A549 (cell line): ENCODE measurements at regions not wholly inside any gene's neighbourhood (a gene's known extent, or its start where the extent isn't known, plus 50 kb on each side); places are given as distances from the start of the nearest gene placed in this dataset.

Experiments used
- ATAC-seq, 2 experiments: fragments of 200-7000 bp in 1 of 2; fragments of >200 bp in 1 of 2; cut with Nextera tagmentation in 1 of 2; cut with Tn5 transposase in 1 of 2; 3 replicates each; pipeline versions ENCODE4 v1.8.0 to v1.9.1; 2018 to 2020; ENCODE audit warnings: mild to moderate bottlenecking in 1 of 2, moderate library complexity in 1 of 2
- CTCF ChIA-PET: fragments of 300-600 bp; sonication (Branson Sonifier 250); formaldehyde crosslinking; extraction: SDS; loops from one replicate; lab custom pipeline; 2021; ENCODE audit warnings: antibody characterized with exemption, inconsistent platforms; lab: Yijun Ruan, JAX
- POLR2A ChIA-PET: fragments of 350-600 bp; formaldehyde crosslinking; extraction: SDS; loops from one replicate; lab custom pipeline; 2021; ENCODE audit warnings: antibody characterized with exemption, inconsistent platforms; lab: Yijun Ruan, JAX
- DNase-seq, 2 experiments: peaks; one replicate each; pipeline versions ENCODE4 v3.0.0 to v3.0.0-alpha.2; 2011 to 2016; ENCODE audit warnings: low read depth in 1 of 2, low spot score in 1 of 2
- FAIRE-seq: peaks from 2 replicates; lab custom pipeline; 2011; peaks lifted over from hg19 to GRCh38; lab: Jason Lieb, UNC
- H3K27ac ChIP-seq, 2 experiments: fragments of >200 bp; sonication (Bioruptor Twin); formaldehyde crosslinking; 3 replicates each; pipeline ENCODE4 v1.5.1; 2016 to 2017
- H3K4me1 ChIP-seq: fragments of >200 bp; sonication (Bioruptor Twin); formaldehyde crosslinking; 3 replicates; pipeline ENCODE4 v1.6.1; 2016
- H3K4me2 ChIP-seq: fragments of >200 bp; sonication (Bioruptor Twin); formaldehyde crosslinking; 3 replicates; pipeline ENCODE4 v1.6.1; 2016
- H3K4me3 ChIP-seq: fragments of >200 bp; sonication (Bioruptor Twin); formaldehyde crosslinking; 3 replicates; pipeline ENCODE4 v1.5.1; 2016
- H3K9me3 ChIP-seq: fragments of >200 bp; sonication (Bioruptor Twin); formaldehyde crosslinking; 3 replicates; pipeline ENCODE4 v1.6.1; 2016
- CHD4 ChIP-seq: fragments of 200-600 bp; sonication (generic); IDR thresholded peaks from 2 replicates; pipeline ENCODE4 v1.6.1; 2016; ENCODE audit warnings: antibody characterized with exemption, mild to moderate bottlenecking, borderline replicate concordance
- FOSB ChIP-seq: fragments of 250-450 bp; sonication (Bioruptor Pico); IDR thresholded peaks from 2 replicates; pipeline ENCODE4 v1.5.0; 2020; ENCODE audit warnings: mild to moderate bottlenecking, moderate library complexity
- FOSL2 ChIP-seq, 2 experiments: fragments of 450-650 bp in 1 of 2; fragments of >200 bp in 1 of 2; sonication (Bioruptor Twin) in 1 of 2; formaldehyde crosslinking; IDR thresholded peaks; 2 replicates each; pipeline versions ENCODE4 v1.5.0 to v1.6.1; 2016 to 2020; ENCODE audit warnings: mild to moderate bottlenecking in 1 of 2, moderate library complexity in 1 of 2
- HOXB13 ChIP-seq: fragments of 250-450 bp; sonication (Bioruptor Pico); IDR thresholded peaks from 2 replicates; pipeline ENCODE4 v1.5.0; 2020; ENCODE audit warnings: low read depth, mild to moderate bottlenecking, moderate library complexity
- JUNB ChIP-seq: fragments of >200 bp; sonication (Bioruptor Twin); formaldehyde crosslinking; IDR thresholded peaks from 2 replicates; pipeline ENCODE4 v1.6.1; 2016
- KDM1A ChIP-seq: fragments of 200-600 bp; sonication (generic); IDR thresholded peaks from 2 replicates; pipeline ENCODE4 v1.6.1; 2016; ENCODE audit warnings: low read depth, mild to moderate bottlenecking
- MYC ChIP-seq: IDR thresholded peaks from 2 replicates; pipeline ENCODE4 v1.6.1; 2012; ENCODE audit warnings: mild to moderate bottlenecking, inconsistent platforms, low read length, improper control_type of control experiment, borderline replicate concordance
- NFE2L2 ChIP-seq: fragments of 150-350 bp; conservative IDR thresholded peaks from 2 replicates; pipeline ENCODE4 v1.6.1; 2014; ENCODE audit warnings: low read length
- NPAS2 ChIP-seq: fragments of 250-450 bp; sonication (Bioruptor Pico); IDR thresholded peaks from 2 replicates; pipeline ENCODE4 v1.8.0; 2022; ENCODE audit warnings: mild to moderate bottlenecking, moderate library complexity, borderline replicate concordance
- NR3C1 ChIP-seq: fragments of >200 bp; sonication (Bioruptor Twin); formaldehyde crosslinking; IDR thresholded peaks from 3 replicates; pipeline ENCODE4 v1.6.1; 2017
- PHF8 ChIP-seq: fragments of 200-600 bp; sonication (generic); IDR thresholded peaks from 2 replicates; pipeline ENCODE4 v1.6.1; 2016; ENCODE audit warnings: low read depth, mild to moderate bottlenecking, antibody characterized with exemption, moderate library complexity, borderline replicate concordance
- POLR2A ChIP-seq: IDR thresholded peaks from 2 replicates; pipeline ENCODE4 v1.6.1; 2012; ENCODE audit warnings: mild to moderate bottlenecking, low read length
- RAD21 ChIP-seq, 2 experiments: fragments of >200 bp in 1 of 2; sonication (Bioruptor Twin) in 1 of 2; formaldehyde crosslinking in 1 of 2; IDR thresholded peaks in 1 of 2; conservative IDR thresholded peaks in 1 of 2; 2 replicates in 1 of 2; 3 replicates in 1 of 2; pipeline ENCODE4 v1.6.1; 2012 to 2018; ENCODE audit warnings: inconsistent platforms in 1 of 2
- RARB ChIP-seq: fragments of 250-450 bp; sonication (Bioruptor Pico); IDR thresholded peaks from 2 replicates; pipeline ENCODE4 v1.8.0; 2021; ENCODE audit warnings: mild to moderate bottlenecking, moderate library complexity
- RCOR1 ChIP-seq: fragments of 150-350 bp; IDR thresholded peaks from 2 replicates; pipeline ENCODE4 v1.6.1; 2014; ENCODE audit warnings: antibody characterized with exemption, low read length, low read depth
- SREBF2 ChIP-seq: fragments of 450-650 bp; IDR thresholded peaks from 2 replicates; pipeline ENCODE4 v1.6.1; 2014; ENCODE audit warnings: mild to moderate bottlenecking, moderate library complexity
- TFCP2L1 ChIP-seq: fragments of 250-450 bp; sonication (Bioruptor Pico); IDR thresholded peaks from 2 replicates; pipeline ENCODE4 v1.5.0; 2021; ENCODE audit warnings: mild to moderate bottlenecking
- ZC3H11A ChIP-seq: fragments of 450-650 bp; IDR thresholded peaks from 2 replicates; pipeline ENCODE4 v1.6.1; 2014; ENCODE audit warnings: antibody characterized with exemption, mild to moderate bottlenecking
- ZFP36 ChIP-seq: fragments of 450-650 bp; IDR thresholded peaks from 2 replicates; pipeline ENCODE4 v1.6.1; 2014; ENCODE audit warnings: borderline replicate concordance; ENCODE audit not compliant: partially characterized antibody
- ZNF302 ChIP-seq: fragments of 250-450 bp; sonication (Bioruptor Pico); IDR thresholded peaks from 2 replicates; pipeline ENCODE4 v1.9.0; 2021; ENCODE audit warnings: inconsistent platforms, mild to moderate bottlenecking, moderate library complexity
- ZSCAN20 ChIP-seq: fragments of 250-450 bp; sonication (Bioruptor Pico); IDR thresholded peaks from 2 replicates; pipeline ENCODE4 v1.8.0; 2022; ENCODE audit warnings: mild to moderate bottlenecking, moderate library complexity
- WGBS: methylation state at CpG from one replicate; pipeline ENCODE4 v1.1.6; 2017; ENCODE audit errors: missing lambda C conversion rate; 5-methylcytosine and 5-hydroxymethylcytosine counted together
- TF ChIP-seq, protein P1 (sequence below): fragments of >200 bp; sonication (Bioruptor Twin); formaldehyde crosslinking; IDR thresholded peaks from 3 replicates; pipeline ENCODE4 v1.6.1; 2016
- TF ChIP-seq, protein P2 (sequence below): fragments of >200 bp; sonication (Bioruptor Twin); formaldehyde crosslinking; IDR thresholded peaks from 2 replicates; pipeline ENCODE4 v1.6.1; 2016
- TF ChIP-seq, protein P3 (sequence below): fragments of 200-600 bp; sonication (generic); IDR thresholded peaks from 2 replicates; pipeline ENCODE4 v1.6.1; 2016; ENCODE audit warnings: antibody characterized with exemption, mild to moderate bottlenecking, moderate library complexity
- TF ChIP-seq, protein P4 (sequence below): IDR thresholded peaks from 2 replicates; pipeline ENCODE4 v1.6.1; 2012

DNA sequence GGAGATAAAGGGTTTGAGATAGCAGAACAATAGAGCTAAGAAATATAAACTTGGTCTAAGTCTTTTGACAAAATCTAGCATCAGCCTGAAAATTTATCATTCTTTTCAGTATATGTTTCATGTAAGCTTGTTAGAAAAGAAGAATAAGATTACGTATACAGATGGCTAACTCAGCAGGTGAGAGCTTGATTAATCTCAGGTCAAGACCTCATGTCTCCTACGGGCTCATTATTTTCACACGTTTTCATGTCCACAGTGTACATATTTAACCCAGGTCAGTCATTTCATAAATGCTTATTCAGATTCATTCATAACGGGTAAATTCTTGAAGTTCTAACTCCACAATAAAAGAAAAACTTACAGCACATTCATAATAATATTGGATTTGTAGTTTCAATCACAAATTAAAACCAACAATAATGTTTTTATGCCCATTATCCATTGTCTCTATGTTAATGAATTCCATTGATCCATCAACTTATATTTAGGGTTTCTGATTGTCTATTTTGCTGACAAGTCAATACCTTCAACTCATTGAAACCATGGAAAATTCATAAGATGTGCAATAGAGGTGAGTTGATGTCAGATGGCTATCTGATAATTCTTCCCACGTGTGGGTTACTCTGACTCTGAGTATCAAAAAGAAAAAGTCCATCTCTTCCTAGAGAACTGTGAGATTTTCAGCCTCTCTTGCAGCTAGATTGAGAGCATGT, 102.6 kb downstream of the CASP12 start:
- no peak for FAIRE-seq
- no peaks in the 10 kb centered on the region for H3K9me3 ChIP-seq
- H3K4me3 ChIP-seq = no peak overlapping the region
- H3K27ac ChIP-seq = no peak overlapping the region
- H3K4me1 ChIP-seq = no peaks in the 10 kb centered on the region
- POLR2A ChIA-PET = no interaction called here
- no peak for ATAC-seq
- CTCF ChIA-PET = no interaction called here
- DNase-seq = no peak
- no peak overlapping the region for H3K4me2 ChIP-seq
- 24% methylated on average over 5 of the region's 5 CpGs for WGBS
- TF ChIP-seq ZFP36 (no peak), TFCP2L1 (CRISPR knock-in tag) (no peak), JUNB (no peak), HOXB13 (CRISPR knock-in tag) (no peak), SREBF2 (no peak), RAD21 (conservative IDR thresholded peaks at IDR 0.05 in 1 of 2, IDR thresholded peaks at IDR 0.05 in 1 of 2) (no peak), FOSB (CRISPR knock-in tag) (no peak)

DNA sequence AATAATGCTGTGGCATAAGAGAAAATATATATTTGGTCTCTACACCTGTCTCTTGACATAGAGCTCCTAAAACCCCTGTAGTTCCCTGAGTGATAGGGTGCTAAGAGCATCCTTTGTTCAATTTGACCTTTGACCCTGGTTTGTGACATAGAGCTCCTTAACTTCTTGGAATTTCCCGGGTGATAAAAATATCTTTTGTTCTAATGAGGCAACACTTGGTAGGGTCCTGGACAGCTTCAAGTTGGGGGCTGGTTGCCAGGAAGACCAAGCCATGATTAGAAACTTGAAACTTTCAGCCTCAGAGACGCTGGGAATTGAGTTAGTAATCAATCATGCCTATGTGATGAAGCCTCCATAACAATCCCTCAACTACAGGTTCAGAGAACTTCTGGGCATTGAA, 105.4 kb downstream of the CASP12 start:
- Histone ChIP-seq H3K4me3 (no peak overlapping the region), H3K4me1 (no peaks in the 10 kb centered on the region), H3K9me3 (no peaks in the 10 kb centered on the region), H3K4me2 (no peak overlapping the region)
- DNase-seq (no peak), ATAC-seq (no peak), FAIRE-seq (no peak)
- POLR2A ChIA-PET = no interaction called here
- WGBS = 61% methylated on average over 2 of the region's 2 CpGs
- CTCF ChIA-PET = no interaction called here
- TF ChIP-seq RCOR1 (no peak), NPAS2 (CRISPR knock-in tag) (no peak), FOSL2 (IDR thresholded peaks at IDR 0.05) (no peak), FOSL2 (CRISPR knock-in tag; IDR thresholded peaks at IDR 0.05) (no peak), CHD4 (no peak), KDM1A (no peak), RARB (CRISPR knock-in tag) (no peak), ZC3H11A (no peak)
- TF ChIP-seq, protein P1, sequence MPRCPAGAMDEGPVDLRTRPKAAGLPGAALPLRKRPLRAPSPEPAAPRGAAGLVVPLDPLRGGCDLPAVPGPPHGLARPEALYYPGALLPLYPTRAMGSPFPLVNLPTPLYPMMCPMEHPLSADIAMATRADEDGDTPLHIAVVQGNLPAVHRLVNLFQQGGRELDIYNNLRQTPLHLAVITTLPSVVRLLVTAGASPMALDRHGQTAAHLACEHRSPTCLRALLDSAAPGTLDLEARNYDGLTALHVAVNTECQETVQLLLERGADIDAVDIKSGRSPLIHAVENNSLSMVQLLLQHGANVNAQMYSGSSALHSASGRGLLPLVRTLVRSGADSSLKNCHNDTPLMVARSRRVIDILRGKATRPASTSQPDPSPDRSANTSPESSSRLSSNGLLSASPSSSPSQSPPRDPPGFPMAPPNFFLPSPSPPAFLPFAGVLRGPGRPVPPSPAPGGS = no peak
- TF ChIP-seq, all 56 proteins: peak for 0
- H3K27ac ChIP-seq = no peak overlapping the region

DNA sequence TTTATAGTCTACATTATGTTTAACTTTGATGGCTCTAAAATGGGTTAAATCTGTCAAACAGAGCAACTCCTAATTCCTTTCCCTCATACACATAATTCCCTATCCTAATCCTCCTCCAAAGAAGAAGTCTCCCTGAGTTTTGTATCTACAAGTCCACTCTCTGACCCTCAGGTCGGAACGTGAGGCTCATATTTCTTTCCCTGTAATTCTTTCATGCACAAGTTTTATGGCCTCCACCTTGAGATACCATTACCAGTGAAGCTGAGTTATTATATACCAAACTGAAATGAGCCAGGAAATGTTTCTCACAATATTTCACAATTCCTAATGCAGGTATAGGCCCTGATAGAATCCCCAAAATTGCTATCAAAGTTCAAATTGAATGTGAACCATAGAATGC, 106.4 kb downstream of the CASP12 start:
- no peak overlapping the region for H3K4me3 ChIP-seq
- POLR2A ChIA-PET = no interaction called here
- no peak overlapping the region for H3K27ac ChIP-seq
- TF ChIP-seq RCOR1 (no peak), POLR2A (no peak), NFE2L2 (no peak), HOXB13 (CRISPR knock-in tag) (no peak), MYC (no peak), ZSCAN20 (CRISPR knock-in tag) (no peak), FOSL2 (IDR thresholded peaks at IDR 0.05) (no peak), FOSL2 (CRISPR knock-in tag; IDR thresholded peaks at IDR 0.05) (no peak), RAD21 (conservative IDR thresholded peaks at IDR 0.05 in 1 of 2, IDR thresholded peaks at IDR 0.05 in 1 of 2) (no peak), NPAS2 (CRISPR knock-in tag) (no peak), ZNF302 (CRISPR knock-in tag) (no peak), RARB (CRISPR knock-in tag) (no peak), NR3C1 (no peak), PHF8 (no peak)
- TF ChIP-seq, protein P2, sequence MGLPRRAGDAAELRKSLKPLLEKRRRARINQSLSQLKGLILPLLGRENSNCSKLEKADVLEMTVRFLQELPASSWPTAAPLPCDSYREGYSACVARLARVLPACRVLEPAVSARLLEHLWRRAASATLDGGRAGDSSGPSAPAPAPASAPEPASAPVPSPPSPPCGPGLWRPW = no peak
- TF ChIP-seq, protein P3, sequence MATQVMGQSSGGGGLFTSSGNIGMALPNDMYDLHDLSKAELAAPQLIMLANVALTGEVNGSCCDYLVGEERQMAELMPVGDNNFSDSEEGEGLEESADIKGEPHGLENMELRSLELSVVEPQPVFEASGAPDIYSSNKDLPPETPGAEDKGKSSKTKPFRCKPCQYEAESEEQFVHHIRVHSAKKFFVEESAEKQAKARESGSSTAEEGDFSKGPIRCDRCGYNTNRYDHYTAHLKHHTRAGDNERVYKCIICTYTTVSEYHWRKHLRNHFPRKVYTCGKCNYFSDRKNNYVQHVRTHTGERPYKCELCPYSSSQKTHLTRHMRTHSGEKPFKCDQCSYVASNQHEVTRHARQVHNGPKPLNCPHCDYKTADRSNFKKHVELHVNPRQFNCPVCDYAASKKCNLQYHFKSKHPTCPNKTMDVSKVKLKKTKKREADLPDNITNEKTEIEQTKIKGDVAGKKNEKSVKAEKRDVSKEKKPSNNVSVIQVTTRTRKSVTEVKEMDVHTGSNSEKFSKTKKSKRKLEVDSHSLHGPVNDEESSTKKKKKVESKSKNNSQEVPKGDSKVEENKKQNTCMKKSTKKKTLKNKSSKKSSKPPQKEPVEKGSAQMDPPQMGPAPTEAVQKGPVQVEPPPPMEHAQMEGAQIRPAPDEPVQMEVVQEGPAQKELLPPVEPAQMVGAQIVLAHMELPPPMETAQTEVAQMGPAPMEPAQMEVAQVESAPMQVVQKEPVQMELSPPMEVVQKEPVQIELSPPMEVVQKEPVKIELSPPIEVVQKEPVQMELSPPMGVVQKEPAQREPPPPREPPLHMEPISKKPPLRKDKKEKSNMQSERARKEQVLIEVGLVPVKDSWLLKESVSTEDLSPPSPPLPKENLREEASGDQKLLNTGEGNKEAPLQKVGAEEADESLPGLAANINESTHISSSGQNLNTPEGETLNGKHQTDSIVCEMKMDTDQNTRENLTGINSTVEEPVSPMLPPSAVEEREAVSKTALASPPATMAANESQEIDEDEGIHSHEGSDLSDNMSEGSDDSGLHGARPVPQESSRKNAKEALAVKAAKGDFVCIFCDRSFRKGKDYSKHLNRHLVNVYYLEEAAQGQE = no peak
- TF ChIP-seq, protein P4, sequence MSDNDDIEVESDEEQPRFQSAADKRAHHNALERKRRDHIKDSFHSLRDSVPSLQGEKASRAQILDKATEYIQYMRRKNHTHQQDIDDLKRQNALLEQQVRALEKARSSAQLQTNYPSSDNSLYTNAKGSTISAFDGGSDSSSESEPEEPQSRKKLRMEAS = no peak
- no peak for DNase-seq
- FAIRE-seq = no peak
- WGBS = 35% methylated on average over 2 of the region's 2 CpGs
- CTCF ChIA-PET = interaction anchor here (0.5 kb wide), 1 partner anchor 9 kb away, joined by 3 read pairs; no protein-coding TSS in a partner anchor
- no peak for ATAC-seq
- no peaks in the 10 kb centered on the region for H3K9me3 ChIP-seq
- H3K4me1 ChIP-seq = no peaks in the 10 kb centered on the region
- H3K4me2 ChIP-seq = no peak overlapping the region
